ENCODE measurements at regions not wholly inside any gene's neighbourhood (a gene's known extent, or its start where the extent isn't known, plus 50 kb on each side); places are given as distances from the start of the nearest gene placed in this dataset.

DNA sequence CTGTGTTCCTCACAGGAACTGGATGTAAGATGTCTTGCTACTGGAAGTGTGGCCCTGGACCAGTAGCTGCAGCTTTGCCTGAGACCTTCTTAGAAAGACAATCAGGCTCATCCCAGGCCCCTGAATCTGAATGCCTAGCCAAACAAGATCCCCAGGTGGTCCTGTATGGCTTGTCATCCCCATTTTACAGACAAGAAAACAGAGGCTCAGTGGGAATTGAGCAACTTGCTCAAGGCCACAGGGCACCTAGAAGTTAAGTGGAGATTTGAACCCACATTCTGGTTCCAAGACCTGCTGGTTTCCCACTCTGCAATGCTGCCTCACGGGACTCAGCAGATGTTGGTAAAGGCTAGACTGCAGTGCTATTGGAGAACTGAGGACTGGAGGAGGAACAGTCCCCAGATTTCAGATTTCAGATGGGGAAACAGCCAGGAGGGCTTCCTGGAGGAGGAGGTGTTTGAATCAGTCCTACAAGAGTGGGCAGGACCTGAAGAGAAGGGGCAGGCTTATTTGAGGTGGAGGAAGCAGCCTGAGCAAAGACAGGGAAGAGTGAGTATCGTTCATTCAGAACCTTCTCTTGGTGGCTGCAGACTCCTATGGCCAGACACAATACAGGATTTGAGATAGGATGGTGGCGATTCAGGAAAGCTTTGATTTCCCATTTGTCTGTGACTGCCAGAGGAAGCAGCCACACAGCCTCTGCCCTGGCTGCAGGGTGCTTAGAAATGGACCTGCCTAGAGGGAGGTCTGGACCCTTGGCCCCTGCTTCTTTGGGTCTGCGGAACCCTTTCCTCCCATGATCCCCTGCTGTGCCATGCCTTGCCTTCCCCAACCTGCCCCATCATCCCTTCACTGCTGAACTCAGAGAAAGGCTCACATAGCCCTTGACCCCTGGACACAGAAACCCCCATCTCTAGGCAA lies 233.4 kb upstream of the NLRP1 start:
- DNase-seq (ENCODE audit: extremely low read depth, low read depth, low spot score) = no peak

GRCh38 chr17:5819396-5819795 lies 235.1 kb upstream of the NLRP1 start:
- DNase-seq (ENCODE audit: extremely low read depth, low read depth, low spot score) = no peak

DNA sequence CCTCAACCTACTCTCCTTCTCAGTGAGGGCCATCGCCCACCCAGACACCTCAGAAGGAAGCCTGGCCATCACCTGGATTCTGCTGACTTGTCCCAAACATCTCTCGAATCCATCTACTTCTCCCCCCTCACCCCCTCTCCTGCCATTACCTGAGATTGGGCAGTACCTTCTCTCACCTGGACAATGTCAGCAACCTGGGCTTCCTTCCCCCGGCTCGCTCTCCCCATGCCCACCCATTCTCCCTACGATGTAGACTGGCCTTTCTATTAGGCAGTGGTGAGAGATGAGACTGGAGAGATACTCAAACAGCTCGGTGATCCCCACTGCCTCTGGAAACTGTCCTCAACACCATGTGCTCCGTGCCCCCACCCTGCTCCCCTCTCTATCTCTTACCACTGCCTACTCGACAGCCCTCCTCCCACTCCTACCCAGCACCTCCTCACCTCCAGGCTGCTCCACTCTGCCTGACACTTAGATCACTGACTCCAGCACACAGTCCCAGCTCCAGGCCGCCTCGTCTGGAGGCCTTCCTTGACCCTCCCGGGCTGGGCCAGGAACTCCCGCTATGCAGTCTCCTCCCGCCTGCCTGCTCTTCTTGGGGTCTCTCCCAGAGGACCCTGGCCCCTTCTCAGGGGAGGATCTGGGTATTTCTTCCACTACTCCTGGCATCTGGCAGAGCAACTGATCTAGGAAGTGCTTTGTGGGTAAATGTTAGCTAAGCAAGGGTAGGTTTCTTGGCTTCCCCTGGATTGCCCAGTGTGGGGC lies 235.8 kb upstream of the NLRP1 start:
- DNase-seq (ENCODE audit: extremely low read depth, low read depth, low spot score) = no peak

- DNase-seq (ENCODE audit: extremely low read depth, low read depth, low spot score) = no peak
These were observed 236.6 kb upstream of the NLRP1 start for GRCh38 chr17:5820721-5821456.

DNA sequence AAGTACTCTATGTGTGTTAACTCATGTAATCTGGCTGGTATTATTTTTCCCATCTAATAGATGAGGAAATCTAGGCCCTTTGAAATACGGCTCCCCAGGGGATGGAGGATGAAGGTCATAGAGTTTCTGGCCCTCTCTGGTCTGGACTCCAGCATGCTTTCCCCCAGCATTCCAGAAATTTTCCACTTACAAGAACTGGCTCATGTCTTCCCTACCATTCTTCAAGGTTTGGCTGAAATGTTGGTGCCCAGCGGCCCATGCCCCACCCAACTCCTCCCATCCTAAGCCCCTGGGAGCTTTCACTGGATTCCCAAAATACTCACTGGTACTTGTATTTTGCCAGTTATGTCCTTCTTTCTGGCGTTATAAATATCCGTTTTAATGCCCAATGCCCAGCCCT lies 237.5 kb upstream of the NLRP1 start:
- no peak for DNase-seq (ENCODE audit: extremely low read depth, low read depth, low spot score)

- no peak for DNase-seq (ENCODE audit: extremely low read depth, low read depth, low spot score)
These were observed 238.2 kb upstream of the NLRP1 start for GRCh38 chr17:5822281-5823060.

- no peak for DNase-seq (ENCODE audit: extremely low read depth, low read depth, low spot score)
These were observed 238.9 kb upstream of the NLRP1 start for GRCh38 chr17:5823219-5823618.

DNA sequence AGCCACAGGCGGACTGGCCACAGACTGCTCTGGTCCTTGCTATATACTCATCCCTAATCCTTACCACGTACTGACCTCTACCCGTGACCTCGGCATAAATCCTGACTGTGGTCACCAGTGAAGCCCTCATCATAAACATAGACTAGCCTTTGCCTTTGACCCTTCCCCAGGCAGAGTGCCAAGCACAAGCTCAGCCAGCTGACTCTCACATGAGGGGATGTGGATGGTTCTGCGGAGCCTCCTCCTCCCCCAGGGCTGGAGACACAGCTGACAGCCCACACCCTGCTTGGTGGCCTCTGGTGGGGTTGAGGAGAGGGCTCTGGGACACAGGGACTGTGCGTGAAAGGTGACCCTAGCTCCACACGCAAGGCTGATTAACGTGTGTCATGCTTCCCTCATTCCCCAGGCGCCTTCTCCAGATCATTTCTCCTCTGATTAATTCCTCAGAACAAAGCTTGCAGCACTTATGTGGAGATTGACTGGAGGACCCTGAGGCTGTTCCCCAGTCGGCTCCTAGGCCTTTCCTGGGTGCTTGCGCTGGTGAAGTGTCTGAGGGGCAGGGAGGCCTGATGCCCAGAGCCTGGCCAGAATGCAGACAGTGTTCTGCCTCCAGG lies 241.5 kb upstream of the NLRP1 start:
- no peak for DNase-seq (ENCODE audit: extremely low read depth, low read depth, low spot score)

GRCh38 chr17:5826384-5826783 lies 242.1 kb upstream of the NLRP1 start:
- DNase-seq (ENCODE audit: extremely low read depth, low read depth, low spot score) = peak; percentile 65

DNA sequence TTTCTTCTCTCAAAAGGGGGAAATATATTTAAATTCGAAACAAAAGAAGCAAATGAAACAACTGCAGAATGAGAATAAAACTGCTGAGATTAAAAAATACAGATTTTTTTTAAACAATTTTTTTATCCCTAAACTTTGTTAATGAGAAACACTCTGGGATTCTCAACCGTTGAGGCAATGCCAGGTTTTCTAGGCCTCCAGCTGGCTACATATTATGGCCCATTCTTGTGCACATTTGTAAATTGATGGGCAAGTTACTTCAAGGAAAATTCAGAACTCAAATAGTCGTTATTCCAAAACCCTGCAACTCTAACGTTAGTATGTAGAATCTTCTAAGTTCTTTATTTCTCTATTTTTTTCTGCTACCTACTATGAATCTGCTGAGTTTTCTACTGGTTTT lies 239.3 kb upstream of the WSCD1 start:
- DNase-seq (ENCODE audit: extremely low read depth, low read depth, low spot score) = no peak

DNA sequence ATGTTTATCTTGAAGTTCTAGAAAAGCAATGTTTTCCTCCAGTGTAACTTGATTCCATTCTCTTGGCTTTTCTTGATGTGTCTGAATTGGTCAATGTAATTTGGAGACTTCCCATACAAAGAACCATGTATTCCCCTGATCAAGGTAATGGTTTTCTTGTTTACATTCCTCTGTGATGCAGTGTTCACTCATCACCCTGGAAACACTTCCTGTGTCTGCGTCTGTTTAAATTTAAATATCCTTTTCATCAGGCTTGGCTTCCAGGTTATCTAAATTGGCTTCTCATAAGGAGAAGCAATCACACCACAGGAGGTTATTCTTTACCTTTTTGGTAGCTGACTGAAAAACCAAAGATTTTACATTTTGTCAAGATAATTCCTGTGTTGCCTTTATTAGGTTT lies 237.3 kb upstream of the WSCD1 start:
- DNase-seq (ENCODE audit: extremely low read depth, low read depth, low spot score) = peak; percentile 87

GRCh38 chr17:5837055-5837491 lies 233.1 kb upstream of the WSCD1 start:
- DNase-seq (ENCODE audit: extremely low read depth, low read depth, low spot score) = peak; percentile 33

DNA sequence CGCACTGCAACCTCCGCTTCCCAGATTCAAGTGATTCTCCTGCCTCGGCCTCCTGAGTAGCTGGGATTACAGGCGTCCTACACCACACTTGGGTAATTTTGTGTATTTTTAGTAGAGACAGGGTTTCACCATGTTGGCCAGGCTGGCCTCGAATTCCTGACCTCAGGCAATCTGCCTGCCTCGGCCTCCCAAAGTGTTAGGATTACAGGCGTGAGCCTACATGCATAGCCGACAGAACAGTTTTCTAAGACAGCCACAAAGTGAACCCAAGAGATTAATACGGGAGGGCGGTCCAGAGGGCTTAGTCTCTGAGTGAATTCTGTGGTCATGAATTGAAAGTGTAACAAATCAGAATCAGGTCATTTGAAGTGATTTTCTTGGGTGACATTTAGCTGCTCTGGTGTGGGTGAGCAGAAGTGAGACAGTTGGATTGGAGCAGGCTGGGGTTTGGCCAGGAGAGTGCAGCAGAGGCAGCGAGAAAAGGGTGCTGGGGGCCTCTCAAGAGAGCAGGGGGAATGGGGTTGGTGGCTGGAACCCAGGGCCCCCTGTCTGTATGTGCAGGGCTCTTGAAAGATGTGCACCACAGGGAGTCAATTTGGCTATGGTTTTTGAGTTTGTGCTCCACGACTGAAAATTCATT lies 231.4 kb upstream of the WSCD1 start:
- no peak for DNase-seq (ENCODE audit: extremely low read depth, low read depth, low spot score)

DNA sequence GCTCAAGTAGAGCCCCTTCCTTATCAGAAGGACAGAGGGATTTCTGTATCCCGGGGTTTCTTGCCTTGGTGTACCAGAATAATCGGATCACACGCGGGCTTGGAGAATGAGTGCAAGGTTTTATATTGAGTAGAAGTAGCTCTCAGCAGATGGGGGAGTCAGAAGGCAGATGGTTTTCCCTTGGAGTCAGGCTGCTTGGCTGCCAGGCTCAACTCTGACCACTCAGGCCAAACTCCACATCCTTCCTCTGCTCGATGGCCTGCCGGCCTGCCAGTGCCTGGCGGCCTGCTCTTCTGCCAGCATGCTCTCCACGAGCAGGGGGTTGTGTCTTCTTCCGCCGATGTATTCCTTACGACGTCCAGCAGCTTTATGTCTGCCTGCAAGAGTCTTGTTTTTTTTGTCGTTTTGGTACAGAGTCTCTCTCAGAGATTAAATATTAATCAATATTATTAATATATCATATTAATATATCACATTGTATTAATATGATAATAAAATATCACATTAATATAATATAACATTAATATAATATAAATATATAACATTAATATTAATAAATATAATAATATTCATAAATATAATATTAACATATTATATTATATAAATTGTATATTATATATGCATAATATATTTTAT lies 229.2 kb upstream of the WSCD1 start:
- no peak for DNase-seq (ENCODE audit: extremely low read depth, low read depth, low spot score)

GRCh38 chr17:5841862-5842261 lies 228.3 kb upstream of the WSCD1 start:
- DNase-seq (ENCODE audit: extremely low read depth, low read depth, low spot score) = no peak

- DNase-seq (ENCODE audit: extremely low read depth, low read depth, low spot score) = no peak
These were observed 226.7 kb upstream of the WSCD1 start for GRCh38 chr17:5843366-5844026.

DNA sequence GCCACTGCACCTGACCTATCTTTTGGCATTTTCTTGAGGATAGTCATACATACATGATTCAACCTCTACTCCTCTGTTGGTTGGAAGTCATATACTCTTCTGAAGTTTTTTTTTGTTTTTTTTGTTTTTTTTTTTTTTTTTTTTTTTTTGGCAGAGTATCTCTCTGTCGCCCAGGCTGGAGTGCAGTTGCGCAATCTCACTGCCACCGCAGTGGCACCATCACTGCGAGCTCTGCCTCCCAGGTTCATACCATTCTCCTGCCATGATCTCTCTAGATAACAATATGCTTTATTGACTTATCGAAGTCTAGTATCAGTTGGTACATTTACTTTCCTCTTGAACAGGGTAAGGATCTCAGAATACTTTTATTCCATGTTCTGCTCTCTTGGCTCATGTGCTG lies 224.2 kb upstream of the WSCD1 start:
- no peak for DNase-seq (ENCODE audit: extremely low read depth, low read depth, low spot score)

DNA sequence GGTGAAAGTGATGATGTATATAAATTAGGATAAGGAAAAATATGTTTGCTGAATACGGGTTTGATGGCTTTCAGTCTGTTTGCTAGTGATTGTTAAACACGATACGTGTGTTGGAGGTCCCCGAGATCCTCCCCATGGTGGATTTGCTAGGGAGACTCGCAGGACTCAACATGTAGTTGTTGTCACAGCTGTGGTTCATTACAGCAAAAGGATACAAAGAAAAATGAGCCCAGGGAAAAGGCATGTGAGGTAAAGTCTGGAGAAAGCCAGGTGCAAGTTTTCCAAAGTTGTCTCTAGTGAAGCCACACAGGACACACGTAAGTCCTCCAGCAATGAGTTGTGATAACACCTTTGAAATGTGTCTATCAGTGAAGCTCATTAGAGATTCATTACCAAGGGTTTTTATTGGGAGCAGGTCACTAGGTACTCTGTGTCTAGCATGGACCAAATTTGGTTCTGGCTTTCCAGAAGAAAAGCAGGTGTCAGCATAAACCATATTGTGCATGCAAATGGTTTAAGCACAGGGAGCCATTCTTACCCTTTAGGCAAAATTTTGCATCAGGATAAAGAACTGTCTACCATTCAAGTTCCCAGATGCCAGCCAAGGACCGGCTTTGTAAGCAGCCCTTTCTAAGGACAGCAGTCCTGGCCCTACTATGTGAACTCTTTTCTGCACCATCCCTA lies 215.2 kb upstream of the WSCD1 start:
- DNase-seq (ENCODE audit: extremely low read depth, low read depth, low spot score) = no peak

Data from glomerular endothelial cell (primary cell).